GM18498 (cell line): ENCODE measurements at regions not wholly inside any gene's neighbourhood (a gene's known extent, or its start where the extent isn't known, plus 50 kb on each side); places are given as distances from the start of the nearest gene placed in this dataset.
"Not testable (repeated sequence)": the region's sequence is repeated elsewhere in the genome, so short reads cannot be mapped to it uniquely, and the experiment has no call there.

Source experiments
- ATAC-seq: cut with Tn5 transposase; IDR thresholded peaks from one replicate; pipeline ENCODE4 v1.9.1; 2021; ENCODE audit warnings: mild to moderate bottlenecking, moderate library complexity; ENCODE audit not compliant: unreplicated experiment

DNA sequence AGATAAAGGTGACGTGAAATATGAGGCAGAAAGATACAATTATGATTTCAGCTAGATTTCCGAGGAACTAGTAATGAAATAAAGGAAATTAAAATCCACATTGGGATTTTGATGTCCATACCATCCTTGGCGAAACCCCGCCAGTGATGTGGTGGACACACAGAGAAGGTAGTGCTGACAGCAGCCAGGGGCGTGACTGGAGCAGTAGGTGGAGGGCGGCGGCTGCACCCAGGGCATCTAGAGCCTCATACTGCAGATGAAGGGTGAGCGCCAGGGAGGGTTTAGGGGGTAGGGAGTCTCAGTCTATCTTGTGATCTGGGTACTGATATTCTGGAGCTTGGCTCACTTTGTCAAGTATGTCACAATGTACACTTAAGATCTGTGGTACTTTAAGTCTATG, 855.5 kb upstream of the POM121L12 start:
- ATAC-seq, result no peak

DNA sequence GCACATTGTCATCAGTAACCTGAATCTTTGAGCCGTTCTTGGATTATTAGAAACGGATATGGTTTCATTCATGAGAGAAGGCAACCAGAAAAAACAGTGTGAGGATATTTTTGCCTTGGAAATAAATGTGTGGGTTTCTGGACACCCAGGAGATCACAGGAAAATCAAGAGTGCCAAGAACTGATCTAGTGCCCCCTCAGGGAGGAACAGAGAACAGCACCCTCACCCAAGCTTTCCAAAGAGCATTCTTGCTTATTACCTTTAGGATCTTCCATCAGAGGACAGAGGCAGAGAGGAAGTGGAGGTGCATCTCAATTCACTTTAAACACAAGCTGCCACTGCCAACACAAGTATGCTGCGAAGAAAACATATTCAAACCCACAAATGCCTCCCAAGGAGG, 851.5 kb upstream of the COBL start:
- ATAC-seq, result no peak

DNA sequence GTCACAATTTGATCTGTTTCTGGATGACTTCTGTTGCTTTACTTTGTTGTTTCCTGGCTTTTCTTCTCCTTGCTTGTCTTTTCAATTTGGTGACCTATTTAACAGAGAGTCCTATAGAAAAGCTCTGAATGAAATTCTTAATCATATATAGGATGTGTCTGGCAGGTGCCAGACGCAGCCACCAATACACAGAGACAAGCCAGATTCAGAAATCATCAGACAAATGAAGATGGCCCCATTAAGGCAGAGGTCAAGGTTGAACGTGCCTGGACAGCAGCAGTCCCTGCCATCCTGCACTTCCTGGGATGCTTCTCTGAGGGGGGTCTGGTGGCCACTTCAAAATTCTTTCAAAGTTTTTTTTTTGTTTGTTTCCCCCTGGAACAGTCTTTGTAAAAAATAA, 846.7 kb upstream of the COBL start:
- no peak for ATAC-seq

DNA sequence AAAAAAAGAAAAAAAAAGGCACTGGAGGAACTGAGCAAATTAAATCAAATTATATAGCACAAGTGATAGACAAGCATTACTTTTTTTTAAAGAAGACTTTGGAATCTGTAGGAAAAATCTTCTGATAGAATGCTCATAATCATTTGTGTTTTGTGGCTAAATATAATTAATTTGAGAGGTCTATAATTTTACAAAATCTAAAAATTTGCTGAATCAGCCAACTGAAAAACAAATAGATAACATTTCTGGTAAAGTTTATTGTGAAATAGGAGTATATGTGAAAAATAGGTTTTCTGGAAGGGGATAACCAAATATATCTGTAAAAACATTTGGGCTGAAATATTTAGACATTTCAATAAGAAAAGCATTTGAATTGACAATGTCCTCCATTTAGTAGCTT, 844.9 kb upstream of the COBL start:
- no peak for ATAC-seq

DNA sequence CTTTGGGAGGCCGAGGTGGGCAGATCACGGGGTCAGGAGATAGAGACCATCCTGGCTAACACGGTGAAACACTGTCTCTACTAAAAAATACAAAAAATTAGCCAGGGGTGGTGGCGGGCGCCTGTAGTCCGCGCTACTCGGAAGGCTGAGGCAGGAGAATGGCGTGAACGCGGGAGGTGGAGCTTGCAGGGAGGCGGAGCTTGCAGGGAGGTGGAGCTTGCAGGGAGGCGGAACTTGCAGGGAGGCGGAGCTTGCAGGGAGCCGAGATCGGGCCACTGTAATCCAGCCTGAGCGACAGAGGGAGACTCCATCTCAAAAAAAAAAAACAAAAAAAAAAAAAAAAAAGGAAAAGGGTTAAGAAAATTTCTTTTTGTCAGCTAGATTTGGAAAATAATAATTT, 842.8 kb upstream of the COBL start:
- not testable (repeated sequence) for ATAC-seq

DNA sequence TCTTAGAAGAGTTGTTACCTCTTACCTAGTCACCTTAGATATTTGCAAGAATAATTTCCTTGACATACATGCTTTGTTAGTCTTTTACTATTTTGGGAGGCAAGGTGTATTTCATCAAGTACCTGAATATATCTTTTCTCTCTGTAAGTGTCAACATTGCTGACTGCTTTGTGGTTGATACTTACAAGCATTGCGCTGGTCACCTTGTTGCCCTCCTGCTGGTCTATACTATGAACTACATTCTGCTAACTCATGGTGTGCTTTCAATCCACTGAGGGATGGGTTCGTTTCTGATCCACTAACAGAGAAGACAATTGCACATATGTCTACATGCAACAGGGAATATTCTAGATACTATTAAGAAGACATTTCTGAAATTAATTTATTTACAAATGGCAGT, 837.8 kb upstream of the COBL start:
- no peak for ATAC-seq

DNA sequence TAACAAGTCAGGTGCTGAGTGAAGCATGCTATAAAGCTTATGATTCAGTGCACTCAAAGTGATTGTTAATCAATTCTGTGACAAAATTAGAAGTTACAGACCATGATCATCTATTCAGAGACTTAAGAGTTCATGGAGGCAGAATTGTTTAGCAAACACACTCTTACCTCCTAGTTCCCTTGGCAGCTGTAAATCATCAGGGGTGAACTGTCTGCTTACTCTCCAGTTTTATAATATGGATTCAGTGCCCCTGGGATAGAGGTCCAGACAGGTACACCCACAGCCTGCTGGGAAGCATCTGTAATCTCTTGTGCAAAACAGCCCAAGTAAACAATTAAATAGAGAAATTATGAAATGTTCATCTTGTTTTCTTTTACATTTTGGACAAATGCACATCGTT, 835.0 kb upstream of the COBL start:
- ATAC-seq, result no peak

DNA sequence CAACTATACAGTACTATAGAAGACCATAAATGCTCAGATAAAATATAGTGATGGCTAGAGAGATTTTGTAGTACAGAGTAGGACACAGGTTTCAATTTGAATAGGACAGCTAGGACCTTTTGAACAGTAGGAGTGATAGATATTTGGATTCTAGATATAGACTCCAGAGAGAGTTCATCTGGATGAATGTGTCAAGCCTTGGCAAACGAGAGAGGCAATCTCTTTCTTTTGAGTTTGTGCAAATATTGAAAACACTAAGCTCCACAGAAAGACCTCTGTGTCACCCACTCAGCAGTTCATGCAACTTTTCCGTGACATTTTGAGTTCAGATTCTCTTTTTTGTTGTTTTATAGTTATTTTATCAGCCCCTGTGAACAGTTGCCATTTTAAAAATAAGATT, 834.3 kb upstream of the COBL start:
- ATAC-seq, result no peak

DNA sequence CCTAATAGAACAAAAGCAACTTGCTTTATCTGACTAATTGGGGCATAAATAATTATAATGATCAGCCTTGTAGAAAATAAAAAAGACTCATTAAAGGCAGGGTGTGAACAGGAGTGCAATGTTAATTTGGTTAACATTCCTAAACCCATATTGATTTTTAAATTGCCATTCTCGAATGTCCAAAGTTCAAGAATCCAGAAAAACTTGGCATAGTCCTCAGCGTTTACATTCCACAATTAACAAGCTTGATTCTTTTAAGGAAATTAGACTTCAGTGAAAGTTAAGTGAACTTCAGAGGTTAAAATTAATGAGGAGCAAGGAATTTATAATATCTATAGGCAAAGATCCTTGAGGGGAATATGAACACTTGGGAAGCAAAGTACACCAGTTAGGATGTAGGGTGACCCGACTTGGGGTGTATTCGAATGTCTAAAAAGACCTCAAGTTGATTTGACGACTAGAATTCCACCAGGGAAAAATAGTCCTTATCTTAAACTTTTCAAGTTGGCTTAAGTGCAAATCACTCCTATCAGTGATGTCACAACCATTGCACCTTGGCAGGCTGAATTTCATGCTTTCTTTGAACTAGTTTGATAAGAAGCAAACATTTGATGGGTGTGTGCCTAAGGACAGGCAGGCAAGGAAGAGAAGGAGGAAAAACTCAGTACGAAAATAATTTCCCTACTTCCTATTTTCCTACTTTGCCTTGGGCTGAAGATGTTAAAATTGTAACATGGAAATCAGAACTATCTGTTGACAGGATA, 830.4 kb upstream of the COBL start:
- no peak for ATAC-seq

DNA sequence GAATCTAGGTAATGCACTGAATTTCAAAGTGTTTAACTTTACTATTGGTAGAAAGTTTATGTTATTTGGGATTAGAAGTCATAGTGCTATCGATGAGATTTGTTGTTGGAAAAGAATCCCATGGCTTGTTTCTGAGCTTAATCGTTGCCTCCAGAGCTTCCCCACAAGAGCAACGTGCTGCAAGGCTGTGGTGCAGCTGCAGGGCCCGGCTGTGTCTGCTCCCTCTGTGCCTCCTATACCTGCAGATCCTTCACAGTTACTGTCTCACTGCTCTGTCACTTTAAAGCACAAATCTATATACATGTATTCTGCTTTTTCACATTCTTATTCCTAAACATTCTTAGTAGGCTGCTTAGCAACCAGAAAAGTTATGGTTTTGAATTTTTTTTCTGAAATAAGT, 826.6 kb upstream of the COBL start:
- ATAC-seq, result no peak

DNA sequence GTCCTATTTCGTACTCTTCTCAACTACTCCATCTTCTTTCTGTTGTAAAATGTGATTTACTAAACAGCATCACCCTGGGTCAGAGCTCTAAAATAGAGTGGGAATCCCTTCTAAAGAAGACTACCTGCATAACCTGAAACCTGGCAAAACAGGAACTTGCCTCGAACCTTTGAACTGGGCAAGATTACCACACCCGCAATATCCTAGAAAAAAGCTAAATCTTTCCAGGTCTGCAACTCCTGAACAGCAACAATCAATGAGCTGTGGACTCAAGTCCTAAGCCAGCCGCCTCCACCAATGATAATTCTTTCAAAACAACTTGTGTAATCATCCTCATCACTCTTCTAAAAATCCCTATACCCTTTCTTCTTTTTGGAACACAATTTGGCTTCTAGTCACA, 824.2 kb upstream of the COBL start:
- ATAC-seq, result no peak

DNA sequence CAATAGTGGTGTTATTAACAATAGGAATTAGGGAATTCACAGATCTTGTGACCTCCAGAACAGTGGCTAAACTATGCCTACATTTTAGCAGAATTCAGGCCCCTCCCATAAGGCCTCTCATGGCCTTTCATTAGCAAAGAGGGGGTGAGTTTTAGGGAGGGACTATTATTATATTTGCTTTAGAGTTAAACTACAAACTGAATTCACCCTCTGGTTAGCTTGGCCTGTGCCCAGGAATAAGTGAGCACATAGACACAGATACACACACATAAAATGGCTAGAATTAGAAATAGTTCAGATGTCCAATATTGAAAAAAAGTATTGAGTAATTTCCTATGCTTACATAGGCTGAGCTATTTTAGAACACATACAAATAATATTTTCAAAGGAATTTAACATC, 818.8 kb upstream of the COBL start:
- no peak for ATAC-seq

DNA sequence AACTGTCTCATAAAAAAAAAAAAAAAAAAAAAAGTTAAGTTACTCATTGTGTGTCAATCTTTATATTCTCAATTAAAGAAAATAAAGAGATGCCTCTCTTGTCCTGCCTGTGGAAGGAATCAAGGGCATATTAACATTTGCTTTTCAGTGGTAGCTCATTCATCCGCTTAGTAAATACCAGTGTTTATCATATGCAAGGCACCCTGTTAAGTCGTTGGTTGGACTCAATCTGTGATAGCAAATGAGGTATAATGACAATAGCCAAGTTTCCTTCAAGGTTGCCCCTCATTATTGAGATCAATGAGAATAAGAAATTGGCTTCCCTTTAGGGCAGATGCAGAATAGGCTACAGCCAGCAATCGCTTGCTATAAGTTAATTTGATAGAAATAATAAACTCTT, 812.7 kb upstream of the COBL start:
- ATAC-seq, result no peak

DNA sequence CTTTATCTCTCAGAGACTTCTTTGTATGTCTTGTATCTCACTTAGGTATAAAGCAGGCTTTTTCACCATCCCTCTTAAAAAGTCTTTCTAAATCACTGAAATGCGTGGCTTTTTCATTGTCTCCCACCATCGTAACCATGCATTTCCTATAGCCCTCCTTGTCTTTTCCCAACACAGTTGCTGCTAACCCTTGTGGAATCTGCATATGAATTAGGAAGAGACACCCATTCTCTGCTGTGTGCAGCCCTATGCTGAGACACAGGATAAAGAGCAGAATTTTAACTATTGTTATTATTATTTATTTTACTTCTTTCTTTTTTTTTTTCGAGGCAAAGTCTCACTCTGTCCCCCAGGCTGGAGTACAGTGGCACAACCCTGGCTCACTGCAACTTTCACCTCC, 804.3 kb upstream of the COBL start:
- no peak for ATAC-seq

DNA sequence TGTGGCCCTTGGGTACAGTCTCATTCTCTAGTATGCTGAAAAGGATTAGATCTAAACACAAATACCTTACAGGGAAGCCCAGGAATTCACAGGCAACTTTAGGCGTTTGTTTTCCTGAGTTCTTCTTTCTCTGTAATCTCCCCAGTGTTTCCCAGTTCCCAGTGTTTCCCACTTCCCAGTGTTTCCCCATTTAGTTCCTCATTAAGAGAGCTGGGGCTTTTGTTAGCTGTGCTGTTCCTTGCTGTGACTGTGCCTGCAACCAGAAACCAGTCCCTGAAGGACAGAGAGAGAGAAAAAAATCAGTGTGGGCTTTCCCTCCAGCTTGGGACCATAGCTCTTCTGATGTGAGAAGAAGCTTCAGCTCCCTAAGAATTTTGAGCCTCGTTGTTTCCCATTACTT, 802.9 kb upstream of the COBL start:
- ATAC-seq, result no peak

DNA sequence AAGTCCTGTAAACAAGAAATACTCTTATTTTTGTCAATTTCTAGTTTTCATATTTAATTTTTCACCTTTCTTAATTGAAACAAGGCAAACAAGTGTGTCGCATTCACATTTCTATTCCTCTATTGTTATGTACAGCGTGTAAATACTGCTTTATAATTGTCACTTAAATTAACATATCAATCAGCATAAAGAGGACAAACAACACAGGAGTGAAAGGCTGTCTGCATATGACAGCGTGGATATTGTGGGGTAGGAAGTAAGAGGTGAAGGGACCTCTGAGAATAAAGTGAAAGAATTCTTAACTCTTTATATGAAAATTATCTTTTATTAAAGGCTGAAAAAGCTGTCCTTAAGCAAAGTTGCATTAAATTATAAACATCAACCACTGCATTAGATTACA, 797.9 kb upstream of the COBL start:
- ATAC-seq, result no peak

DNA sequence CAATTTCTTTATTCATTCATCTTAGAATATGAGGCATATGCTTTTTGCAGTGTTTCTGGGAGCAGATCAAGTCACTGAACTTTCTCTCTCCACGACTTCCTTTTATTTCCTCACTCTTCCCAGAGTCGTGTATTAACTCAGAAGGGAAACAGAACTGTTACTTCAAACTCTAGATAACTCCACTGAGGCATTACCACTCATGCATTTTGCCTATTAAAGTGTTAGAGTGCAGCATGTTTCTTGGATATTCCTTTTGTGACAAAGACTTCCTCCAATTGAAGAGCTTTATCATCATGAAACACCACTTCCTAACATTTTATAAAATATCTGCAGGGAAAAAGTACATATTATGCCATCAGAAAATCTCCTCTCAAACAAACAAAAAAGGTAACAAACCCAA, 797.4 kb upstream of the COBL start:
- ATAC-seq, result no peak

DNA sequence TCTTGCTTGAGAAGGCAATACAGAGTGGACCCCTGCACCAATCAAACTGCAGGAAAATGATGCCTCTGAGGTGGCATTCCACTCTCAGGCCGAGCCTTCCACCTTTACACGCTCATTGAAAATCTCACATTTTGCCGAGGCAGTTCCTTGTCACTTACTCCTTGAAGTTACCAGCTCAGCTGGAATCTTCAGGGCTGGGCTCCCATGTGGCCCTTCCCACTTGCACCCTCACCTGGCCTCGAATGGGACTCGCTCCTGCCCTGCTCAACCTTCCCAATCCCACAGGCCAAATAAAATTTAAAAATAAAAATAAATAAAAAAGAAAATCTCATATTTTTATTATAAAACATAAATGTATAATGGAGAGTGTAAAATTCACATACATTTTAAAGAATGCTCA, 790.7 kb upstream of the COBL start:
- no peak for ATAC-seq

DNA sequence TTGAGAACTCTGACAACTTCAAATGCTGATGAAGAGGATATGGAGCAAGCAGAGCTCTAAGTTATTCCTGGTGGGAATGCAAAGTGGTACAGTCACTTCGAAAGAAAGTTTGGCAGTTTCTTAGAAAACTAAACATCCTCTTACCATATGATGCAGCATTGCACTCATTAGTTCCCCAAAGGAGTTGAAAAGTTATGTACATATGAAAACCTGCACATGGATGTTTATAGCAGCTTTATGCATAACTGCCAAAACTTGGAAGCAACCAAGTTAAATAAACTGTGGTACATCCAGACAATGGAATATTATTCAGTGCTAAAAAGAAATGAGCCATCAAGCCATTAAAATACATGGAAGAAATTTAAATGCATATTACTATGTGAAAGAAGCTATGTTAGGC, 779.3 kb upstream of the COBL start:
- ATAC-seq, result no peak

DNA sequence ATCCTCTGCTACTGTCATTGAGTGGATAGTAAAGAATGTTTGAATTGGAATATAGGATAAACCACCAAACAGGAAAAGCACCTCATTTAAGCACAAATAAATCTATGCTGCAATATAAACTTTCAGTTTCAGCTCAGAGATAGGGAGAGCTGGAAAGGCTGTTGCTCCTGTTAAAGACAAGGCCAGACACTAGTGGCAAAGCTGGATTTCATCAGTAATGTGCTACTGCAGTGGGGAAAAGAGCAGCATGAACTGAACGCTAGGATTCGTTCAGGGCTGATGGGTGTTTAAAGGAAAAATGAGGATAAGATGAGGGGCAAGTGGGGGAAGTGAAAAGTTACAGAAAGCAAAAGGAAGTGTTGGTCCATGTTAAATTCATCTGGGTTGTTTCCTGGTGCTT, 775.4 kb upstream of the COBL start:
- no peak for ATAC-seq

DNA sequence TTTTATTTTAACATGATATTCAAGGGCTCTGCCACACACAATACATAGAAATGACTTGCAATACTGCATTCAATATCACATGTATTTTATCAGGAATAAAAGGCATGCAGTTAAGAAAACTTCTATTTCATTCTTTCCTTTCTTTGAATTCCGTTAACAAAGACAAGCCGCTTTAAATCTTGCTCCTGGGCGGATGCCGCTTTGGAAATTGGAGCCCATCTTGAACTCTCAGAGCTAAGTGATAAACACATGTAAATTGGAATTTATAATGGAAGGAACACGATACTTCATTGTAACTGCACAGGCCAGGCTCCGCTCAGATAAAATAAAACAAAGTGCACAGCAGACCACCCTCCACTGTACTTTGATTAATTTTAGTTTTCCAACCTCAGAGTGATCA, 774.5 kb upstream of the COBL start:
- ATAC-seq, result no peak

DNA sequence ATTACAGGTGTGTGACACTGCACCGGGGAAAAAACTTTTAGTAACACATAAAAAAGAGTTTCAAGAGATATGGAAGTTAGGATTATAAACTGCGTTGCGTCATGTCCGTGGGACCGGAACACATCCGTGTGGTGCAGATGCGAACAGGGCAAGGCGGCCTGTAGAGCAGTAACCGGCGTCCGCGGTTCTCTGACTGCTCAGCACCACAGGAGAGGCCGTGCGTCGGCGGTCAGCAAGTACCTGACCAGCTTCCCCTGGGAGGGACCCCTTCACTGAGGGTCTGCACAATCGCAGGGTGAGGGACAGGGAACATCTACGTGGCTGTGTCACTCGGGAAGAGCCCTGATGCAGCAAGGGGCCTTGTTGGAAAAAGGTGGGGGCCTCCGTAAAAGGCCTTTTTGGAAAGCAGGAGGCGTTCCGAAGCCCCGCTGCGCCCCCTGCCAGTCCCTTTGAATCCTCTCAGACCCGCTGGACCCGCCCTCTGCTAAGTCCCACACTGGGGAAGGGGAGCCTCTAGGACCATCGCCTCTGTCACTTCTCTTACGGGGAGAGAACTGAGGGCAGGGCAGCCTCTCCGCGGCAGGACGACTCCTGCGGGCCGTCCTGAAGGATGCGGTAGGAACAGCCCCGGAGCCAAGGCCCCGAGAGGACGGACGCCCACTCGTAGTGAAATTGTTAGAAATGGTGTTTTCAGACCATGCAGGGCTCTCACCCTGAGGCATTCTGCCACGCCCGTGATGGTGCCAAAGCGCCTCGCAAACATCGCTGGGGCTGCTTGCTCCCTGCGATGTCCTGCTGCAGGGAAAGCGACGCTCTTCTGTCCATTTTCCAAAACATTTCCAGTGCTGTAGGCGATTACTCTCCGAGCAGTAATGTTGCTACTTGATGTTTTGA, 771.6 kb upstream of the COBL start:
- ATAC-seq, result no peak
